Fibroblast of mammary gland (primary cell): ENCODE measurements at regions not wholly inside any gene's neighbourhood (a gene's known extent, or its start where the extent isn't known, plus 50 kb on each side); places are given as distances from the start of the nearest gene placed in this dataset.

Experiments
- DNase-seq: peaks from one replicate; pipeline ENCODE4 v3.0.0-alpha.2; 2010; ENCODE audit warnings: low read depth
- H3K4me3 ChIP-seq: 2 replicates; pipeline ENCODE4 v1.5.1; 2011; ENCODE audit warnings: low read depth, mild to moderate bottlenecking, low read length, moderate library complexity; ENCODE audit not compliant: control insufficient read depth
- TF ChIP-seq, protein P1 (sequence below): conservative IDR thresholded peaks from 2 replicates; pipeline ENCODE4 v1.5.1; 2011; ENCODE audit warnings: low read depth, low read length, inconsistent platforms; ENCODE audit not compliant: control insufficient read depth, insufficient read depth

DNA sequence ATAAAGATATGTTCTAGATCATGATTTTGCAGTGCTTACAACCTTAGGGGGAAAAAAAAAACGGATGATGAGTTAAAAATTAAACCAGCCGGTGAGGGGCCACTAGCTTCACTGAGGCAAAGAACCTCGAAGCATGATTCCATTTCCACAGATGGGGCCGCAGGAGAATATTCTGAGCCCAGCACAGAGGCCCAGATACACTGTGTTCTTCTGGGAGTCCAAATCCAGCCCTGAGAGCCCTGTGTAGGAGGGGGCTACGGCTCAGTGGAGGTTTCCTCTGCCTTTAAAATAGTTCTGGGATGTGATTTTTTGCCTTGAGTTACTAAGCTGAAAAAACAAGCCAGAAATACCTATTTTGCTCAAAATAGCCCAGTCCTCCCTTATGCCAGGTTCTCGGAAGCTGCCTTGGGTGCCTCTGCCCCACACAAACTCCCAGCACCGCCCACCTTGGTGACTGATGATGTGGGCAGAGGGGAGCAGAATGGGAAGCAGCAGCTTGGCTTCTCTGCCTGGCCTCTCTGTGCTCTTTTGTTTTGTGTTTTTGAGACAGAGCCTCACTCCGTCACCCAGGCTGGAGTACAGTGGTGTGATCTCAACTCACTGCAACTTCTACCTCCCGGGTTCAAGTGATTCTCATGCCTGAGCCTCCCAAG lies 105.4 kb upstream of the BCL2L14 start:
- TF ChIP-seq, protein P1, sequence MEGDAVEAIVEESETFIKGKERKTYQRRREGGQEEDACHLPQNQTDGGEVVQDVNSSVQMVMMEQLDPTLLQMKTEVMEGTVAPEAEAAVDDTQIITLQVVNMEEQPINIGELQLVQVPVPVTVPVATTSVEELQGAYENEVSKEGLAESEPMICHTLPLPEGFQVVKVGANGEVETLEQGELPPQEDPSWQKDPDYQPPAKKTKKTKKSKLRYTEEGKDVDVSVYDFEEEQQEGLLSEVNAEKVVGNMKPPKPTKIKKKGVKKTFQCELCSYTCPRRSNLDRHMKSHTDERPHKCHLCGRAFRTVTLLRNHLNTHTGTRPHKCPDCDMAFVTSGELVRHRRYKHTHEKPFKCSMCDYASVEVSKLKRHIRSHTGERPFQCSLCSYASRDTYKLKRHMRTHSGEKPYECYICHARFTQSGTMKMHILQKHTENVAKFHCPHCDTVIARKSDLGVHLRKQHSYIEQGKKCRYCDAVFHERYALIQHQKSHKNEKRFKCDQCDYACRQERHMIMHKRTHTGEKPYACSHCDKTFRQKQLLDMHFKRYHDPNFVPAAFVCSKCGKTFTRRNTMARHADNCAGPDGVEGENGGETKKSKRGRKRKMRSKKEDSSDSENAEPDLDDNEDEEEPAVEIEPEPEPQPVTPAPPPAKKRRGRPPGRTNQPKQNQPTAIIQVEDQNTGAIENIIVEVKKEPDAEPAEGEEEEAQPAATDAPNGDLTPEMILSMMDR, result no peak
- no peak overlapping the region for H3K4me3 ChIP-seq
- DNase-seq, result no peak

DNA sequence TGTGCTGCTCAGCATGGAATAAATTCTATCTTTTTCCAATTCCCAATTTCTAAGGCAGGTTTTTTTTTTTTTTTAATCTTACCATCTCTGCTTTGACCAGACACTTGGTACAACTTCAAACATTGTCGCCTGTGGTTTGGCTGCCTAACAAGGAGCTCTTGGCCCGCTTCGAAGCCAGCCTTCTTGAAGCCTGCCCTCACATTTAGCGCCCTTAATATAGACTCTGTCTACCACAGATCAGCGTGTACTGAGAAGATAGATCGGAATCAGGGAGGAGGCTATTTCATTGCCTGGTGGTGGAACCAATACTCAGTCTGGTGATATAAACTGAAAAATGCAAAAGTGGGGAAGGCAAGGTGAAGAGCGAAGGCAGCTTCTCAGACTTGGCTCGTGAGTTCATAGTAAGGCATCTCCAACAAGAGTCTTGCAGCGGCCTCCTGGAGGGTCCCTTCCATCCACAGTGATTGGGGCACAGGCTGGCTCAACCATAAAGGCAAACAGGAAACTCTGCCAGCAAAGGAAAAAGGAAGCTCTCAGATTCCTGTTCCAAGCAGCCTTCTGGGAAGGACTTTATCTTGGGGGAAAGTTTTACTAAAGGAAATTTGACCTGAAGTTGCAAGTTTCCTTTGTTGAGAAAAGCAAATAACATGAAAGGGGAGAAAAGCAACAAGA lies 103.2 kb upstream of the BCL2L14 start:
- DNase-seq, result no peak
- no peak overlapping the region for H3K4me3 ChIP-seq
- TF ChIP-seq, protein P1, result no peak

DNA sequence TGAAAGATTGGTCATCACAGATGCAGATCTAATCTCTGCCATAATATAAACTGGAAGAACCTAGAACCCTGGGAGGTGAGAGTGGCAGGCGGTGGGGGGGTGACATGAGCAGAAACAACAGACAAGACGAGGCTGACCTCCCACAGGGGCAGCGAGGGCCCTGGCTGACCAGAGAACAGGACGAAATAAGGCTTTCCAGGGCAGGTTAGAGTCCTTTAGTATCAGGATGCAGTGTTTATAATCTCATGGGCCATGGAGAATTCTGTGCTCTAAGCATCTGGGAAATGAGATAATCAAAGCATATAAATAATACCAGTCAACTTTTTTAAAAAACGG lies 102.7 kb upstream of the BCL2L14 start:
- H3K4me3 ChIP-seq, result no peak overlapping the region
- no peak for DNase-seq
- TF ChIP-seq, protein P1, result no peak

DNA sequence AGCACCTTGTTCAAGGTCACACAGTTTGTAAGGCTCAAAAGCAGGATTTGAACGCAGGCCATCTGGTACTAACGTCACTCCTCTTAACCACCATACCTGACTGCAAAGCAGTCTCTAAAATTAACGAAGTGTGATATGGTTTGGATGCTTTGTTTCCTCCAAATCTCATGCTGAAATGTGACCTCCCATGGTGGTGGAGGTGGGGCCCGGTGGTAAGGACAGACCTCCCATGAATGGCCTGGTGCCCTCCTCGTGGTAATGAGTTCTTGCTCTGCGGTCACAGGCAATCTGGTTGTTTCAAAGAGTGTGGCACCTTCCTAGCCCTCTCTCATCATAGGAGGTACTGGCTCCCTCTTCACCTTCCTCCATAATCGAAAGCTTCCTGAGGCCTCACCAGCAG lies 102.2 kb upstream of the BCL2L14 start:
- no peak overlapping the region for H3K4me3 ChIP-seq
- no peak for DNase-seq
- TF ChIP-seq, protein P1, result no peak

DNA sequence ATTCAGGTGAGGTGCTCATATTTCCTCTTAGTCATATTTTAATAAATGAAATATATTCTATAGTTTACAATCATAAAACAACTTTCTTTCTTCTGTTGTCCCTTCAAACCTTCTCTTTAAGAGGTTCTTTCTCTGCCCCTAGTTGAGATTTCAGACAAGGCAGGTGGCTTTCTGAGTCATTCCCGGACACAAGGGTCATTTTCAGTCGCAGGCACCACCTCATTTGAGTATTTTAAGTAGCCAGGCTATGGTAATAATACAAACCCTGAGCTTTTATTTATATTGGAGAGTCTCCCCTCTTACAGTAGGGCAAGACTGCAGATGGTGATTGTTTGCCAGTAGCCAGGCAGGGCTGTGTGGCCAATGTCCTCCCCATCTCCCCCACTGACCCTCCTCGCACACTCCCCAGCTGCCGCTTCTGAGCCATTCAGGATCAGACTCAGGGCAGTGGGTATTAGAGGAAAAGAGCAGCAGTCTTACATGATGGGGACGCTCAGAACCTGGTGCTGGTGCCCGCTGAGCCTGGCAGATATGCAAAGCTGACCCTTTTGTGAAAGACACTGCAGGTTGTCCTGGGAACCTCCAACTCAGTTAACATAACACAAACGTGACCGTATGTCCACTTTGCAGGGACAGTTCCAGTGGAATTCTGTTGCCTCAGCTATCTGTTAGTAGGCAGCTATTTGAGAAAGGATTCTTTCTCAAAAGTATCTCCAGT lies 101.1 kb upstream of the BCL2L14 start:
- no peak for DNase-seq
- H3K4me3 ChIP-seq, result no peak overlapping the region
- TF ChIP-seq, protein P1, result no peak

DNA sequence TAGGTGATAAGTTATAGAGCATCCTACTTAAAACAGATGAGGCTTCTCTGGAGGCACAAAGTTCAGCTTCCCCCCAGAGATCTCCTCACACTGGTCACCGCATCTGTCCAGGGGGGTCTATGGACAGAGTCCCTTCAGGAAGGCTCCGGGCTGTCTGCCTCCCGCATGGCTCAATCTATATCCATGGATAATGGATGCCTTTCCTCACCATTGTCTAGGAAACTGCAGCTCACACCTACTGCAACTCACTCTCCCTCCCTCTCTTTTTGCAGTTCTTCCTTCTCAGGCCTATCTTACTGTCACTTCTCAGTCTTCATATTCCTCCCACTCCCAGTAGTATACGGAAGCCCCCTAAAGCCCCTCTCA lies 100.6 kb upstream of the BCL2L14 start:
- DNase-seq, result no peak
- no peak overlapping the region for H3K4me3 ChIP-seq
- TF ChIP-seq, protein P1, result no peak
